ENCODE measurements at regions not wholly inside any gene's neighbourhood (a gene's known extent, or its start where the extent isn't known, plus 50 kb on each side); places are given as distances from the start of the nearest gene placed in this dataset.

DNA sequence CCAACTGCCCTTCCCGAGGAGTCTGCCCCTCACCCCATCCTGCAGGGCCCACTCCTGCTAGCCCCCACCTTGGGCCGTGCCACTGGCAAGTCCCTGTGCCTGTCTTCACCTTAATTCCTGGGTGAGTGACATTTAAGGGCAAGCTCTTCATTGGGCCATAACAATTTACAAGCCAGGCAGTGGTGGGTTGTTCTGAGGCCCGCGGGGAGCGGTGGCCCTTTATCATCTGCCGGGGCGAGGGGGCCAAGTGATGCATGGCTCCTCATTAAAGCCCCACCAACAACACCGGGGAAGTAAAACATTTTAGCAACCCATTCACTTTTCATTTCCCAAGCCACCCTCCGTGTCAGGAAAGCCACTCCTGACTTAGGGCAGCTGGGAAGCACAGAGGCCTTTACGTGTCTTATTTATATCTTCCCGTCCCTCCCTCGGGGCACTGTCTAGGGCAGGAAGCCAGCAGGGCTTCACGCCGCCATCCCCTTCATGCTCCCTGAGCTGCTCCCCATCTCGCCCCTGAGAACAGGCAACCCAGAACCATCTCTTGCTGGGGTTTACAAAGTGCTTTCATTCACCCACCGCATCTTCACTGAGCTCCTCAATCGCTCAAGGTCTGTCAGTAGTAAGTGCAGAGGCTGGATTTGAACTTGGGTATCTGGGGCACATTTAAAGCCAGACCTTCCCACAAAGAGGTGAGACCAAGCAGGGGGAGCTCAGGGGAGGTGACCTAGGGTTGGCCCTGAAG, 55.5 kb upstream of the CCDC167 start:
- DNase-seq: no peak

DNA sequence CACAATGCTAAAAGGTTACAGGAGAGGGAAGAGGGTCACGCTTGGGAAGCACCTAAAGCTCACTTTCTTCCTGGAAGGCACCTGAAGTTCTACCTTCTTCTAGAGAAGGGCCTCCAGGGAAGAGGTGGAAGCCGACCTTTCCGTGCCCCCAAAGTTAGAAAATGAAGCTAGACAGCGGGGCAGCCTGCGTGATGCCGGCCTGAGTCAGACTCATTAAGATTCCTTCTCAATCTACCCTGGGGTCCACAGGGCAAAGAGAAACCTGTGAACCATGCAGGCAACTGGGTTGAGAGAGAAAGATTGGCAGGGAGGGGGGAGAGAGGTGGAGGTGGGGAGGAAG, 54.8 kb upstream of the CCDC167 start:
- DNase-seq: no peak

DNA sequence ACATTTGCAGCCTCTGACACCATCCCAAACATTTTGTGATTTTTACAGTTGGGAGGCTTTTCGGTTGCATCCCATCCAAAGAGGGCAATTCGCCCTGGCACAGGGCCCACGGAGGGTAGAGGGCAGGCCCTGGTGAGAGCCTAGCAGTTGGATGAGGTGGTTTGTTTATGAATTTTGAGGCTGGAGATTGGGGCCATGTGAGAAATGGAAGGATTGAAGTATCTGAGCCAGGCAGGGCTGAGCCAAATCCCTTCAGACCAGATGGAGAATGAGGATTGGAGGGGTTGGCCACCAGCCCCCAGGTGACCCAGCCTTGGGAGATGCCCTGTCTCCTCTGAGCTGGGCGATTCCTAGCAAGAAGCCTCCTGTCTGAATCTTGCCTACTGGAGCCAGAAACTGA, 52.6 kb upstream of the CCDC167 start:
- DNase-seq: no peak

DNA sequence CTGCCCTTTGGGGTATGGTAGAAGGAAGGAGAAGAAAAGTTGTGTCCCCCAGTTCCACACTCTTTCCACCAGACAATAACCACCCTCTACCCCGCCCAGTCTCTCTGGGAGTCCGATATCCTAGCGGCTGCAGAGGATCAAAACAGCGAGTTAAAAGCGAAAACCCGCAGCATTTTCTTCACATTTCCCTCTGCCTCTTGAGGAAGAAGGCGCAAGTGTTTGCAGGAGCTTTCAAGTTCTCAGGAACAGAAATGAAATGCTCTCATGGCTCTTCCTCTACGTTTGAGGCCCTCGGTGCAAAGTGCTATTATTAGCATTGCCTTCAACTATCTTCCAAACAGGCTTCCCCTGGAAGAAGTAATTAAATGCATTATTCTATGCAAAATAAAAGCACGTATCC, 52.2 kb upstream of the CCDC167 start:
- DNase-seq: no peak

DNA sequence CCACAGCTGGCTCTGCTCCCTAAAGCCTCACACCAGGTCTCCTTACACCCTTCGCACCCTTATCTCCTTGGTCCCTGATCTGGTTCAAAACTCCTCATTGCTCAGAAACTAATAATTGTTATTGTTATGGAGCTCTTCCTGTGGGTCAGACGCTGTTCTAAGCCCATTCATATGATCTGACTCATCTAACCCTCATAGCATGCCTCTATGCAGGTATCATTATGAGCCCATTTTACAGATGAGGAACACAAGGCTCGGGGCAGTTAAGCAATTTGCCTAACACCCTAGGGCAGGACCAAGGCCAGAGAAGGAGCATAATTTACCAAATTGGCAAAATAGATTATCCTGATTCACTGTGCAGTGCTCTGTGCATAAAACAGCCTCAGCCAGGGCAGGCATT, 51.8 kb upstream of the CCDC167 start:
- no peak for DNase-seq

DNA sequence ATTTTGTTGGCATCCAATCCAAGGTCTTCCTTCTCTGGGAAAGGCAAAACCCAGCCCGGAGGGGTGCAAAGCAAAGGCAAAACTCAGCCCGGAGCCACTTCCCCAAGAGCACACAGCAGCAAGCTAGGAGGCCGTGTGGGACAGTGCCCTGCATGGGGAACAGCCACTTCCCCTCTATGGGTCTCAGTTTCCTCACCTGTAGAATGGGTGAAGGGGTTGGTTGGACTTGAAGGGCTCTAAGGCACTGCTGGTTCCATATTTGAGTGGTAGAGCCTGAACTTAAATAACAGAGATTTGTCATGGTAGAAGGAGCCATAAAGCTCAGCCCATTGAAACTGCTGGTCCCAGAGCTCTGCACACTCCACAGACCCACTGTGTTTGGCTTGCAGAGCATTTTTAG, 51.3 kb upstream of the CCDC167 start:
- DNase-seq: no peak

DNA sequence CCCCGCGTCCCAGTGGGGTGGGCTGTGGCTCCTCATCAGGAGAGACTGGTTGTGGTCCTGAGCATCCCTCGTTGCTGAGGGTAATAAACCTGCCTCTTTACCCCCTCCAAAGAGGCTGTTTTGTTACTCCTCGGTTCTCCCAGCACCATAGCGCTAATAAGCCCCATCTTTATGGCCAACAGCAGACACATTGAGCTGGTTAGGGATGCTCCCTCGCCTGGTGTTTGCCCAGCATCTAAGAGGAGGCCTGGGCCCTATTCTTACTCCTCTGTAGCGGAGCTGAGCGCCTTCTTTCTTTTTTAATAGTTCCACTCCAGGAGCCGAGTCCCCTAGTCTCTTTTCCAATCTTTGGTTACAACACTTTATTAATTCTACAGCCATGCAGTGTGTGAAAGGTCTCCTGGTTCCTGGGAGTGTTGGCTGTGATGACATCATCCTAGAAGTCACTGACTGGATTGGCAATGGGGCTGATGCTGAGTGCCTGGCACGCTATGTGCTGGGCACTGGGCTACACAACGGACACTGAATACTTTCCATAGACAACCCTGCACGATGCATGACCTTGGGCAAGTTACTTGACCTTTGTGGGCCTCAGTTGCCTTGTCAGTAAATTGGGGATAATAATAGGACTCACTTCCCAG, 50.6 kb upstream of the CCDC167 start:
- DNase-seq: no peak

DNA sequence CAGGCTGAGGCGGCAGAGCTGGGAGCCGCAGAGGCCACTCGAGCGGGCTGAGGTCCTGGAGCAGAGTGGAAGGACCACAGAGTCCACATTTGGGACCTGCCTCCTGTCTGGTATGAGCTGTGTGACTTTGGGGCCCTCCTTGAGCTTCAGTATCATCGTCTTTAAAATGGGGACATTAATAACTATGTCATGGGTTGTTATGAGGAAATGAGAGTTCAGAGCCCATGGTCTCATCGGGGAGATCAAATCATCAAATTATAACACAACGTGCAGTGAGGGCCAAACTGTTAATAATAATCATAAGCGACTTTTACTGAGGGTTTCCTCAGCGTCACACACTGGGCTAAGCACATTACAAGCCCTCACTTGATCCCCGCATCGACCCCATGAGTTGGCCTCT, 49.9 kb upstream of the CCDC167 start:
- no peak for DNase-seq

All from bone marrow (tissue), 2 donors.